Ishikawa (cell line): ENCODE measurements at regions not wholly inside any gene's neighbourhood (a gene's known extent, or its start where the extent isn't known, plus 50 kb on each side); places are given as distances from the start of the nearest gene placed in this dataset.

Experiments used
- CEBPB ChIP-seq: IDR thresholded peaks from 2 replicates; pipeline ENCODE4 v1.6.1; 2012
- CREB1 ChIP-seq: IDR thresholded peaks from 2 replicates; pipeline ENCODE4 v1.6.1; 2012; ENCODE audit warnings: low read depth
- EGR1 ChIP-seq: IDR thresholded peaks from 2 replicates; pipeline ENCODE4 v1.6.1; 2012
- EP300 ChIP-seq: IDR thresholded peaks from 2 replicates; pipeline ENCODE4 v1.6.1; 2012; ENCODE audit warnings: borderline replicate concordance
- FOXM1 ChIP-seq: IDR thresholded peaks from 2 replicates; pipeline ENCODE4 v1.6.1; 2012; ENCODE audit warnings: low read depth, borderline replicate concordance
- NFIC ChIP-seq: IDR thresholded peaks from 2 replicates; pipeline ENCODE4 v1.6.1; 2012
- RAD21 ChIP-seq: IDR thresholded peaks from 2 replicates; pipeline ENCODE4 v1.6.1; 2012; ENCODE audit warnings: low read depth
- REST ChIP-seq: IDR thresholded peaks from 2 replicates; pipeline ENCODE4 v1.6.1; 2012; ENCODE audit warnings: low read depth, mild to moderate bottlenecking
- TAF1 ChIP-seq: IDR thresholded peaks from 2 replicates; pipeline ENCODE4 v1.6.1; 2012; ENCODE audit warnings: low read depth, mild to moderate bottlenecking
- TCF12 ChIP-seq: IDR thresholded peaks from 2 replicates; pipeline ENCODE4 v1.6.1; 2012; ENCODE audit warnings: low read depth
- TEAD4 ChIP-seq: IDR thresholded peaks from 2 replicates; pipeline ENCODE4 v1.6.1; 2012
- USF1 ChIP-seq: IDR thresholded peaks from 2 replicates; pipeline ENCODE4 v1.6.1; 2012
- YY1 ChIP-seq: IDR thresholded peaks from 2 replicates; pipeline ENCODE4 v1.6.1; 2012; ENCODE audit warnings: low read depth
- ZBTB7A ChIP-seq: IDR thresholded peaks from 2 replicates; pipeline ENCODE4 v1.6.1; 2012; ENCODE audit warnings: low read depth
- TF ChIP-seq, protein P1 (sequence below): IDR thresholded peaks from 2 replicates; pipeline ENCODE4 v1.6.1; 2012

DNA sequence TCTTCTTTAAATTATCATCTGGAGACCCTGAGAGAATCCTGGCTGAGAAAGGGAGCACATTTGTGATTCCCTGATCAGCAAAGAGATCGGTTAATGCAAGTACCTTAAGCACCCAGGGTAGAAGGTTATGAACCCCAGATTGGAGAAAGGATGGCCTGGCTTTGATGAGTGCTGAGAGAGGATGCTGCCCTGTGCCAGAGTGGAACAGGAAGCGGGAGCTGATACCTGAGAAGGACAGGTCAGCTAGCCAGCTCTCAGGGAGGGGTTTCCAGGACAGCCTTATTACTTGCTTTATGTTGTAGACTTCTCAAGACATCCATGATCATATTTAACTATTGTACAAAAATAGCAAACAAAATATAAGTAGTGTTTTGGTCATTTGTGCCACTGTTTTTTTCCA, 141.9 kb downstream of the GATB start:
- TF ChIP-seq TCF12: no peak
- TF ChIP-seq NFIC: no peak
- TF ChIP-seq, protein P1, sequence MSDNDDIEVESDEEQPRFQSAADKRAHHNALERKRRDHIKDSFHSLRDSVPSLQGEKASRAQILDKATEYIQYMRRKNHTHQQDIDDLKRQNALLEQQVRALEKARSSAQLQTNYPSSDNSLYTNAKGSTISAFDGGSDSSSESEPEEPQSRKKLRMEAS: no peak
- no peak for TF ChIP-seq EP300
- no peak for TF ChIP-seq EGR1
- no peak for TF ChIP-seq REST
- no peak for TF ChIP-seq TEAD4
- no peak for TF ChIP-seq YY1
- TF ChIP-seq FOXM1: no peak
- no peak for TF ChIP-seq ZBTB7A
- TF ChIP-seq RAD21: no peak
- TF ChIP-seq CREB1: no peak
- no peak for TF ChIP-seq USF1
- no peak for TF ChIP-seq CEBPB
- no peak for TF ChIP-seq TAF1

DNA sequence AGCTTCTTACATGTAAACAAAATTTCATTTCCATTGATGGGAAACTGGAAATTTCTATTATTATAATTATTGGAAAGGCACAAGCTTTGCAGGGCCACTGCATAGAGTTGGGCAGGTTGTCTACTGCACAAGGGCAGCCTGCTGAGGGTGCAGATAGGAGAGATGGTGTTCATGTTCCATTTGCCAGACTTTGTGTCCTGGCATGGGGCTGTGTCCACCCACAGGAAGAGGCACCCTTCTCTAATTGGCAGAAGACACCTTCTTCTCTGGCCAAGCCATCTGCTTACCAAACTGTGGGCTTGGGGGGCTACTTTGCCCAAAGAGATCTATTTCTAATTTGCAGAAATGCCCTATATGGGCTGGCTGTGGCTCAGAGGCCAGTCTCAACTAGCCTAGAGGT, 140.7 kb downstream of the GATB start:
- no peak for TF ChIP-seq TAF1
- TF ChIP-seq RAD21: no peak
- no peak for TF ChIP-seq EP300
- no peak for TF ChIP-seq CEBPB
- TF ChIP-seq YY1: no peak
- no peak for TF ChIP-seq TCF12
- TF ChIP-seq TEAD4: no peak
- TF ChIP-seq NFIC: no peak
- no peak for TF ChIP-seq USF1
- no peak for TF ChIP-seq REST
- no peak for TF ChIP-seq EGR1
- TF ChIP-seq, protein P1: no peak
- no peak for TF ChIP-seq CREB1
- no peak for TF ChIP-seq ZBTB7A
